Breast epithelium (tissue), 3 donors: ENCODE measurements at regions not wholly inside any gene's neighbourhood (a gene's known extent, or its start where the extent isn't known, plus 50 kb on each side); places are given as distances from the start of the nearest gene placed in this dataset.

Source experiments
- CTCF ChIP-seq, 3 donors: fragments of 450-650 bp; IDR thresholded peaks; one replicate each; pipeline ENCODE4 v1.5.1; 2016 to 2017; ENCODE audit warnings: antibody characterized with exemption in 3 of 3, mild to moderate bottlenecking in 3 of 3, moderate library complexity in 3 of 3
- POLR2A ChIP-seq: fragments of 450-650 bp; IDR thresholded peaks from one replicate; pipeline ENCODE4 v1.6.1; 2016; ENCODE audit warnings: antibody characterized with exemption, mild to moderate bottlenecking, moderate library complexity

GRCh38 chr3:117490716-117491115, 781.1 kb downstream of the TUSC7 start:
- TF ChIP-seq CTCF (IDR thresholded peaks at IDR 0.05) (no peak), POLR2A (no peak)
